IMR-90 (cell line): ENCODE measurements at regions not wholly inside any gene's neighbourhood (a gene's known extent, or its start where the extent isn't known, plus 50 kb on each side); places are given as distances from the start of the nearest gene placed in this dataset.

Source experiments
- BHLHE40 ChIP-seq: fragments of 150-350 bp; IDR thresholded peaks from 2 replicates; pipeline ENCODE4 v1.6.1; 2016; ENCODE audit warnings: mild to moderate bottlenecking, low read depth, low read length
- CHD1 ChIP-seq: IDR thresholded peaks from 2 replicates; pipeline ENCODE4 v1.6.1; 2012; ENCODE audit warnings: low read depth, low read length, improper control_type of control experiment
- CTCF ChIP-seq: conservative IDR thresholded peaks from 2 replicates; pipeline ENCODE4 v1.5.1; 2012; ENCODE audit warnings: mild to moderate bottlenecking, low read depth, low read length, improper control_type of control experiment
- MAFK ChIP-seq: IDR thresholded peaks from 2 replicates; pipeline ENCODE4 v1.6.1; 2012; ENCODE audit warnings: low read depth, low read length, improper control_type of control experiment
- NFE2L2 ChIP-seq: fragments of 150-350 bp; IDR thresholded peaks from 2 replicates; pipeline ENCODE4 v1.6.1; 2016; ENCODE audit warnings: low read depth, mild to moderate bottlenecking, low read length
- POLR2A ChIP-seq: IDR thresholded peaks from 2 replicates; pipeline ENCODE4 v1.6.1; 2012; ENCODE audit warnings: mild to moderate bottlenecking, low read depth, low read length
- RAD21 ChIP-seq: IDR thresholded peaks from 2 replicates; pipeline ENCODE4 v1.6.1; 2012; ENCODE audit warnings: low read length, improper control_type of control experiment
- RCOR1 ChIP-seq: IDR thresholded peaks from 2 replicates; pipeline ENCODE4 v1.6.1; 2012; ENCODE audit warnings: mild to moderate bottlenecking, low read length, improper control_type of control experiment; ENCODE audit not compliant: insufficient replicate concordance
- SMC3 ChIP-seq: fragments of 150-350 bp; IDR thresholded peaks from 2 replicates; pipeline ENCODE4 v1.6.1; 2016; ENCODE audit warnings: low read depth, mild to moderate bottlenecking, antibody characterized with exemption, low read length, moderate library complexity
- USF2 ChIP-seq: fragments of 150-350 bp; IDR thresholded peaks from 2 replicates; pipeline ENCODE4 v1.6.1; 2017; ENCODE audit warnings: mild to moderate bottlenecking, antibody characterized with exemption, low read length, low read depth

GRCh38 chr7:375901-376305 lies 85.9 kb downstream of the FOXL3 start:
- TF ChIP-seq CTCF = no peak
- TF ChIP-seq NFE2L2 = no peak
- no peak for TF ChIP-seq RCOR1
- no peak for TF ChIP-seq BHLHE40
- TF ChIP-seq SMC3 = no peak
- no peak for TF ChIP-seq POLR2A
- TF ChIP-seq MAFK = no peak
- no peak for TF ChIP-seq RAD21
- no peak for TF ChIP-seq CHD1
- no peak for TF ChIP-seq USF2
